K562 (cell line): ENCODE measurements at regions not wholly inside any gene's neighbourhood (a gene's known extent, or its start where the extent isn't known, plus 50 kb on each side); places are given as distances from the start of the nearest gene placed in this dataset.
A peak's percentile ranks its signal among the peaks of the same experiment; 100 is the strongest.

Source experiments
- ATAC-seq: fragments of 200-7000 bp; cut with Tn5 transposase; 3 replicates; pipeline ENCODE4 v1.9.1; 2020; ENCODE audit warnings: moderate library complexity
- BruUV-seq: library from RNA; stranded (reverse); fragments of 400-500 nt; replicated peaks from 2 replicates; lab custom pipeline; 2021; lab: Mats Ljungman, UMichigan
- CTCF ChIA-PET: fragments of 300-600 bp; formaldehyde crosslinking; extraction: SDS; loops from one replicate; lab custom pipeline; 2021; ENCODE audit warnings: low intra/inter-chr PET ratio; lab: Yijun Ruan, JAX
- POLR2A ChIA-PET: fragments of 300-600, 350-650 bp; sonication (Branson Sonifier 250); formaldehyde crosslinking; extraction: SDS; loops from one replicate; lab custom pipeline; 2021; ENCODE audit warnings: antibody characterized with exemption, inconsistent platforms; lab: Yijun Ruan, JAX
- DNase-seq, 4 experiments: peaks; one replicate each; pipeline versions ENCODE4 v3.0.0 to v3.0.0-alpha.2; 2011 to 2018; ENCODE audit warnings: low spot score in 3 of 4, mixed read lengths in 3 of 4; ENCODE audit errors: extremely low read depth in 1 of 4
- FAIRE-seq: peaks from 2 replicates; lab custom pipeline; 2011; peaks lifted over from hg19 to GRCh38; lab: Jason Lieb, UNC
- H2AFZ ChIP-seq: 2 replicates; pipeline ENCODE4 v1.6.0; 2011; ENCODE audit warnings: low read depth, low read length, control low read depth, inconsistent platforms
- H3K27ac ChIP-seq: fragments of 200-600 bp; 3 replicates; pipeline ENCODE4 v1.8.0; 2011; ENCODE audit warnings: low read depth, mild to moderate bottlenecking, control low read depth, inconsistent platforms, low read length, moderate library complexity, mixed read lengths; ENCODE audit errors: extremely low read depth
- H3K27me3 ChIP-seq, 2 experiments: fragments of 300-600 bp in 1 of 2; 2 replicates in 1 of 2; 3 replicates in 1 of 2; pipeline versions ENCODE4 v1.6.0 to v1.8.0; 2011; ENCODE audit warnings: inconsistent platforms in 2 of 2, low read length in 2 of 2, mild to moderate bottlenecking in 1 of 2, mixed read lengths in 1 of 2, moderate library complexity in 1 of 2; ENCODE audit not compliant: control insufficient read depth in 2 of 2, insufficient read depth in 2 of 2
- H3K36me3 ChIP-seq: fragments of 300-600 bp; 3 replicates; pipeline ENCODE4 v1.8.0; 2011; ENCODE audit warnings: mild to moderate bottlenecking, low read length, inconsistent platforms; ENCODE audit not compliant: control insufficient read depth, insufficient read depth
- H3K4me1 ChIP-seq, 2 experiments: fragments of 200-600 bp in 1 of 2; replicated peaks in 1 of 2; 2 replicates in 1 of 2; 3 replicates in 1 of 2; pipeline versions ENCODE4 v1.5.1 to v1.8.0; 2011; ENCODE audit warnings: inconsistent platforms in 2 of 2, low read length in 2 of 2, mild to moderate bottlenecking in 1 of 2, mixed read lengths in 1 of 2, moderate library complexity in 1 of 2; ENCODE audit not compliant: control insufficient read depth in 2 of 2, insufficient read depth in 2 of 2
- H3K4me2 ChIP-seq: 2 replicates; pipeline ENCODE4 v1.6.1; 2011; ENCODE audit warnings: low read length, control low read depth, inconsistent platforms, mixed read lengths; ENCODE audit not compliant: insufficient read depth
- H3K4me3 ChIP-seq: fragments of 200-600 bp; sonication (generic), shearing (Covaris generic); 2 replicates; pipeline ENCODE4 v1.5.1; 2016; ENCODE audit warnings: control low read depth, inconsistent platforms
- H3K79me2 ChIP-seq: fragments of 200-600 bp; 3 replicates; pipeline ENCODE4 v1.8.0; 2011; ENCODE audit warnings: low read length, inconsistent platforms; ENCODE audit not compliant: control insufficient read depth, insufficient read depth
- H3K9ac ChIP-seq, 2 experiments: 2 replicates each; pipeline versions ENCODE4 v1.6.0 to v1.6.1; 2011; ENCODE audit warnings: low read depth in 2 of 2, low read length in 2 of 2, control low read depth in 1 of 2, inconsistent platforms in 1 of 2, mild to moderate bottlenecking in 1 of 2, mixed read lengths in 1 of 2; ENCODE audit not compliant: insufficient read depth in 1 of 2
- H3K9me1 ChIP-seq: one replicate; pipeline ENCODE4 v1.6.0; 2011; ENCODE audit warnings: inconsistent platforms, mild to moderate bottlenecking, low read length, moderate library complexity; ENCODE audit not compliant: control insufficient read depth, insufficient read depth
- H3K9me3 ChIP-seq: replicated peaks from 2 replicates; pipeline ENCODE4 v1.5.1; 2011; ENCODE audit warnings: low read depth, low read length, inconsistent platforms; ENCODE audit not compliant: control insufficient read depth, insufficient read depth
- H4K20me1 ChIP-seq: replicated peaks from 2 replicates; pipeline ENCODE4 v1.6.1; 2011; ENCODE audit warnings: low read length, inconsistent platforms, mixed read lengths; ENCODE audit not compliant: control insufficient read depth, insufficient read depth
- BACH1 ChIP-seq: fragments of 200-800 bp; sonication (Bioruptor generic); IDR thresholded peaks from 2 replicates; pipeline ENCODE4 v1.6.1; 2016; ENCODE audit warnings: missing genetic modification characterization, missing compliant biosample characterization
- FOXA1 ChIP-seq: fragments of 450-650 bp; IDR thresholded peaks from 2 replicates; pipeline ENCODE4 v1.6.1; 2016; ENCODE audit warnings: mild to moderate bottlenecking, borderline replicate concordance
- KHSRP ChIP-seq: fragments of 450-650 bp; IDR thresholded peaks from 2 replicates; pipeline ENCODE4 v1.6.1; 2017
- NR1H2 ChIP-seq: sonication (generic); formaldehyde crosslinking; IDR thresholded peaks from 2 replicates; pipeline ENCODE4 v1.4.0; 2020; ENCODE audit warnings: mild to moderate bottlenecking, missing genetic modification reagents
- PHB ChIP-seq: fragments of 250-450 bp; sonication (Bioruptor Pico); IDR thresholded peaks from 2 replicates; pipeline ENCODE4 v1.5.0; 2021
- TFAP4 ChIP-seq: sonication (generic); formaldehyde crosslinking; IDR thresholded peaks from 2 replicates; pipeline ENCODE4 v1.8.0; 2022; ENCODE audit warnings: missing genetic modification reagents, mild to moderate bottlenecking, moderate library complexity, borderline replicate concordance
- TRIM24 ChIP-seq, 2 experiments: fragments of 450-650 bp; IDR thresholded peaks; 2 replicates each; pipeline ENCODE4 v1.6.1; 2016
- ZFX ChIP-seq: sonication (generic); formaldehyde crosslinking; IDR thresholded peaks from 2 replicates; pipeline ENCODE4 v1.8.0; 2022; ENCODE audit warnings: mild to moderate bottlenecking, missing genetic modification reagents, moderate library complexity
- ZNF24 ChIP-seq: fragments of 450-650 bp; IDR thresholded peaks from 2 replicates; pipeline ENCODE4 v1.6.1; 2016
- WGBS: fragments of 100-300 bp; shearing (Covaris generic); methylation state at CpG from one replicate; pipeline ENCODE4 v1.1.6; 2016; ENCODE audit warnings: low coverage, mixed read lengths; ENCODE audit not compliant: insufficient coverage; ENCODE audit errors: missing lambda C conversion rate; 5-methylcytosine and 5-hydroxymethylcytosine counted together
- in situ Hi-C: fragments of 300-500 bp; cut with MboI; formaldehyde crosslinking; loops from 4 replicates; pipeline ENCODE4 v1.15.0; 2018; ENCODE audit warnings: inconsistent platforms, mixed read lengths
- intact Hi-C: fragments of 100-400 bp; cut with micrococcal nuclease; formaldehyde crosslinking; loops from 2 replicates; pipeline ENCODE4 v1.14.2; 2022

GRCh38 chr12:46486588-46486987, 114.0 kb upstream of the SLC38A2 start:
- CTCF ChIA-PET = no interaction called here

DNA sequence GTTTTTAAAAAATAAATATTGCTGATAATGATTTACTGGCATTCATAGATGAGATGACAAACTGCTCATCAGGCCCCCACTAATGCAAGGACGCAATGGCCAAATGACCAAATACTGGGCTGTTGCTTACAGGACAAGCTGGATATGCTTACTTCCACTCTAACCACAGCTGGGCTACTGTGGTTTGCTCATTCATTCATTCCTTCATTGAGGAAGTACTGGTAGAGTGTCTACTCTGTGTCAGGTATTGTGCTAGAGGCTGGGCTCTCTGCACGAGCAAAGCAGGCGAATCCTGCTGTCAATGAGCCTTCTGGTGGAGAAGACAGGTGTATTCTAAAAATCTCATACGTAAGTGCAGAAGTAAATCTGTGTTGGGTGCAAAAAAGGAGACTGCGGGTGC, 113.3 kb upstream of the SLC38A2 start:
- ATAC-seq (no peak), DNase-seq (no peak), FAIRE-seq (no peak)
- no TSS peak for BruUV-seq
- Histone ChIP-seq H3K27me3 (no peaks in the 10 kb centered on the region), H3K4me2 (no peak overlapping the region), H3K9me3 (no peaks in the 10 kb centered on the region), H4K20me1 (no peaks in the 10 kb centered on the region), H3K27ac (no peak overlapping the region), H2AFZ (no peak overlapping the region), H3K4me1 (peaks cover 3 to 21% of the 10 kb centered on the region in 2 experiments; a peak in 4 of 5 replicates), H3K9me1 (no peaks in the 10 kb centered on the region), H3K9ac (no peak overlapping the region), H3K79me2 (no peaks in the 10 kb centered on the region), H3K4me3 (no peak overlapping the region), H3K36me3 (no peaks in the 10 kb centered on the region)
- ChIA-PET CTCF (no interaction called here), POLR2A (interaction anchor here (0.8 kb wide), 1 partner anchor 31 kb away, joined by 4 read pairs; no protein-coding TSS in a partner anchor)
- no peak for TF ChIP-seq KHSRP
- no peak for TF ChIP-seq PHB (CRISPR knock-in tag)
- TF ChIP-seq TFAP4 = no peak
- no peak for TF ChIP-seq BACH1
- no peak for TF ChIP-seq FOXA1
- peak; percentile 54; the same call in 1 of the 2 replicates for TF ChIP-seq ZNF24
- no peak for TF ChIP-seq TRIM24 (IDR thresholded peaks at IDR 0.05)
- TF ChIP-seq NR1H2 (CRISPR knock-in tag) = no peak
- in situ Hi-C loops = no loop called here
- intact Hi-C loops = no loop called here
- WGBS = 75% methylated on average over 5 of the region's 5 CpGs

More at GRCh38 chr12:46486588-46486987, 114.0 kb upstream of the SLC38A2 start:
- Histone ChIP-seq H3K9me1 (no peaks in the 10 kb centered on the region), H3K36me3 (no peaks in the 10 kb centered on the region), H3K9ac (no peak overlapping the region), H3K4me2 (no peak overlapping the region), H4K20me1 (no peaks in the 10 kb centered on the region), H3K27me3 (no peaks in the 10 kb centered on the region), H2AFZ (no peak overlapping the region), H3K9me3 (no peaks in the 10 kb centered on the region), H3K4me1 (peaks cover 3 to 21% of the 10 kb centered on the region in 2 experiments; a peak in 4 of 5 replicates), H3K79me2 (no peaks in the 10 kb centered on the region), H3K27ac (no peak overlapping the region), H3K4me3 (no peak overlapping the region)
- BruUV-seq = no TSS peak
- DNase-seq (no peak), ATAC-seq (no peak), FAIRE-seq (no peak)
- intact Hi-C loops (no loop called here), in situ Hi-C loops (no loop called here)
- no peak for TF ChIP-seq ZFX
- POLR2A ChIA-PET = no interaction called here
